ENCODE measurements at regions not wholly inside any gene's neighbourhood (a gene's known extent, or its start where the extent isn't known, plus 50 kb on each side); places are given as distances from the start of the nearest gene placed in this dataset.
A peak's percentile ranks its signal among the peaks of the same experiment; 100 is the strongest.

- DNase-seq (ENCODE audit: low read depth in 1 of 2, low spot score in 2 of 2) (no peak), FAIRE-seq (peak; percentile 69)
- CTCF ChIA-PET (ENCODE audit: partially characterized antibody): interaction anchor here (0.6 to 2.9 kb wide), 32 partner anchors 10 to 270 kb away, joined by 3 to 39 read pairs (median 4); no protein-coding TSS in a partner anchor
- no peak for TF ChIP-seq ZNF274 (IDR thresholded peaks at IDR 0.05; ENCODE audit: borderline replicate concordance, extremely low read depth, low read length)
- no peak for TF ChIP-seq EGR1 (IDR thresholded peaks at IDR 0.05; ENCODE audit: borderline replicate concordance, low read depth, low read length)
- TF ChIP-seq CTCF (IDR thresholded peaks at IDR 0.05; ENCODE audit: control extremely low read depth in 1 of 3, insufficient read depth in 1 of 3, low read depth in 1 of 3, low read length in 3 of 3): peak in 2 of 3 experiments; percentile 69 to 83; a peak in 3 of 4 replicates
- no peak for TF ChIP-seq YY1 (IDR thresholded peaks at IDR 0.05; ENCODE audit: low read depth, low read length)
- no peak for TF ChIP-seq GABPA (IDR thresholded peaks at IDR 0.05; ENCODE audit: borderline replicate concordance, insufficient read depth, low read length)
- TF ChIP-seq HDAC6 (IDR thresholded peaks at IDR 0.05; ENCODE audit: low read depth, low read length): no peak
- no peak for TF ChIP-seq RBBP5 (IDR thresholded peaks at IDR 0.05; ENCODE audit: borderline replicate concordance, low read depth, low read length)
- TF ChIP-seq TEAD4 (IDR thresholded peaks at IDR 0.05; ENCODE audit: low read depth, low read length): no peak
- no peak for TF ChIP-seq USF2 (IDR thresholded peaks at IDR 0.05; ENCODE audit: low read length)
These were observed 73.9 kb upstream of the SLC10A2 start for GRCh38 chr13:103140001-103140671.

More at GRCh38 chr13:103140001-103140671, 73.9 kb upstream of the SLC10A2 start:
- Histone ChIP-seq H3K4me1 (replicated peaks in 1 of 4; ENCODE audit: control insufficient read depth in 3 of 4, insufficient read depth in 4 of 4, low read length in 3 of 4) (no peaks in the 10 kb centered on the region), H3K36me3 (ENCODE audit: control insufficient read depth in 2 of 4, insufficient read depth in 4 of 4, low read length in 3 of 4) (no peaks in the 10 kb centered on the region), H3K4ac (replicated peaks; ENCODE audit: insufficient read length, low read depth, low read length) (no peak overlapping the region), H3K23me2 (ENCODE audit: low read depth, low read length) (no peaks in the 10 kb centered on the region), H2BK15ac (ENCODE audit: low read length) (no peak overlapping the region), H3K9me3 (ENCODE audit: insufficient read depth in 2 of 2, low read depth in 1 of 2, low read length in 1 of 2) (no peaks in the 10 kb centered on the region), H4K91ac (replicated peaks; ENCODE audit: insufficient read length, low read length) (no peak overlapping the region), H3K9ac (replicated peaks in 1 of 4; ENCODE audit: extremely low read depth in 1 of 4, low read depth in 3 of 4, low read length in 3 of 4) (no peak overlapping the region), H3K79me2 (ENCODE audit: control insufficient read depth in 1 of 2, insufficient read depth in 2 of 2, low read length in 2 of 2) (no peaks in the 10 kb centered on the region), H3K4me3 (ENCODE audit: extremely low read depth in 1 of 4, insufficient read depth in 2 of 4, low read depth in 3 of 4, low read length in 4 of 4) (no peak overlapping the region), H3K14ac (ENCODE audit: insufficient read length) (no peak overlapping the region), H3K27me3 (replicated peaks in 1 of 4; ENCODE audit: control insufficient read depth in 3 of 4, extremely low read depth in 1 of 4, insufficient read depth in 3 of 4, low read length in 3 of 4) (no peaks in the 10 kb centered on the region), H2BK5ac (ENCODE audit: low read depth, low read length) (no peak overlapping the region), H2BK120ac (replicated peaks; ENCODE audit: low read depth, low read length) (no peak overlapping the region), H2BK12ac (ENCODE audit: low read depth, low read length) (no peak overlapping the region), H3K23ac (ENCODE audit: insufficient read length) (no peak overlapping the region), H2BK20ac (ENCODE audit: low read length) (no peak overlapping the region), H4K5ac (ENCODE audit: insufficient read length, low read depth, low read length) (no peak overlapping the region), H2AK5ac (ENCODE audit: low read depth, low read length) (no peak overlapping the region), H3K79me1 (ENCODE audit: low read depth, low read length) (no peaks in the 10 kb centered on the region), H3K56ac (replicated peaks; ENCODE audit: insufficient read length, low read depth, low read length) (no peak overlapping the region), H2AFZ (ENCODE audit: low read length) (no peak overlapping the region), H3K27ac (ENCODE audit: low read depth, low read length) (no peak overlapping the region), H4K20me1 (replicated peaks in 1 of 2; ENCODE audit: control insufficient read depth in 1 of 2, insufficient read depth in 2 of 2, low read length in 2 of 2) (no peaks in the 10 kb centered on the region), H4K8ac (ENCODE audit: extremely low read depth, insufficient read depth, low read length) (no peak overlapping the region), H3K4me2 (ENCODE audit: insufficient read depth in 1 of 2, low read depth in 2 of 2, low read length in 2 of 2) (no peak overlapping the region), H3K18ac (ENCODE audit: extremely low read depth, low read length) (no peak overlapping the region)
- WGBS, 2 experiments (ENCODE audit: extremely low coverage in 1 of 2, insufficient coverage in 1 of 2, insufficient read length in 1 of 2, insufficient replicate concordance in 2 of 2, low coverage in 1 of 2, low lambda C conversion rate in 2 of 2, missing lambda C conversion rate in 1 of 2): 84% methylated on average over 5 of the region's 5 CpGs; no CpG with 5 or more reads in 1 of the 2 experiments
- POLR2A ChIA-PET (ENCODE audit: partially characterized antibody): no interaction called here
